Liver (tissue), 8 donors: ENCODE measurements at regions not wholly inside any gene's neighbourhood (a gene's known extent, or its start where the extent isn't known, plus 50 kb on each side); places are given as distances from the start of the nearest gene placed in this dataset. TPM values are rescaled to one million over a fixed set of nuclear protein-coding genes. Genes with fewer than 3 reads are reported as not detected.

Experiments
- DNase-seq: peaks from one replicate; pipeline ENCODE4 v3.0.0-alpha.2; 2017; ENCODE audit warnings: low spot score
- H3K27ac ChIP-seq, 2 donors: one replicate each; pipeline ENCODE4 v1.7.0; 2013; ENCODE audit warnings: inconsistent platforms in 2 of 2, low read length in 2 of 2, control low read depth in 1 of 2, low read depth in 1 of 2, mild to moderate bottlenecking in 1 of 2
- H3K27me3 ChIP-seq, 4 donors: one replicate each; pipeline versions ENCODE4 v1.6.1 to v1.7.0; 2013; ENCODE audit warnings: low read length in 3 of 4, inconsistent platforms in 1 of 4, mild to moderate bottlenecking in 1 of 4, moderate library complexity in 1 of 4; ENCODE audit not compliant: control insufficient read depth in 4 of 4, insufficient read depth in 4 of 4
- H3K36me3 ChIP-seq, 4 donors: one replicate each; pipeline versions ENCODE4 v1.6.1 to v1.7.0; 2013; ENCODE audit warnings: low read length in 3 of 4, mild to moderate bottlenecking in 3 of 4, low read depth in 1 of 4, moderate library complexity in 1 of 4; ENCODE audit not compliant: control insufficient read depth in 4 of 4, insufficient read depth in 3 of 4
- H3K4me1 ChIP-seq, 4 donors: one replicate each; pipeline versions ENCODE4 v1.6.1 to v1.7.0; 2013; ENCODE audit warnings: low read length in 3 of 4, mild to moderate bottlenecking in 3 of 4, moderate library complexity in 1 of 4; ENCODE audit not compliant: control insufficient read depth in 4 of 4, insufficient read depth in 4 of 4
- H3K4me3 ChIP-seq, 3 donors: one replicate each; pipeline versions ENCODE4 v1.6.1 to v1.7.0; 2013; ENCODE audit warnings: low read length in 3 of 3, control low read depth in 1 of 3, low read depth in 1 of 3, mild to moderate bottlenecking in 1 of 3
- H3K9ac ChIP-seq, 2 donors: one replicate each; pipeline ENCODE4 v1.7.0; 2013; ENCODE audit warnings: low read length in 2 of 2, mild to moderate bottlenecking in 2 of 2, moderate library complexity in 2 of 2, control low read depth in 1 of 2, low read depth in 1 of 2
- H3K9me3 ChIP-seq, 4 donors: one replicate each; pipeline versions ENCODE4 v1.6.1 to v1.7.0; 2013; ENCODE audit warnings: low read length in 3 of 4; ENCODE audit not compliant: control insufficient read depth in 4 of 4
- EGR1 ChIP-seq, 2 donors: IDR thresholded peaks; 2 replicates each; pipeline ENCODE4 v1.6.1; 2016 to 2018; ENCODE audit warnings: antibody characterized with exemption in 2 of 2, low read depth in 2 of 2
- FOXA1 ChIP-seq: IDR thresholded peaks from 2 replicates; pipeline ENCODE4 v1.6.1; 2016; ENCODE audit warnings: antibody characterized with exemption
- HNF4A ChIP-seq, 2 donors: conservative IDR thresholded peaks; 2 replicates each; pipeline ENCODE4 v1.6.1; 2016; ENCODE audit warnings: antibody characterized with exemption in 2 of 2, mild to moderate bottlenecking in 2 of 2
- HNF4G ChIP-seq: IDR thresholded peaks from 2 replicates; pipeline ENCODE4 v1.6.1; 2016; ENCODE audit warnings: antibody characterized with exemption
- JUND ChIP-seq, 2 donors: IDR thresholded peaks; 2 replicates each; pipeline ENCODE4 v1.6.1; 2016; ENCODE audit warnings: antibody characterized with exemption in 2 of 2
- RAD21 ChIP-seq, 2 donors: IDR thresholded peaks; 2 replicates each; pipeline ENCODE4 v1.6.1; 2016; ENCODE audit warnings: antibody characterized with exemption in 2 of 2, mild to moderate bottlenecking in 2 of 2
- SP1 ChIP-seq: IDR thresholded peaks from 2 replicates; pipeline ENCODE4 v1.6.1; 2018; ENCODE audit warnings: antibody characterized with exemption, mild to moderate bottlenecking
- WGBS: extraction: QIAGEN DNeasy Blood & Tissue Kit; methylation state at CpG from one replicate; pipeline ENCODE4 v1.1.7; 2013; 5-methylcytosine and 5-hydroxymethylcytosine counted together
- small RNA-seq: library from RNA; depleted of rRNA; stranded (forward); fragments of <200 nt; gene quantifications from one replicate; pipeline ENCODE3, GENCODE V24; 2014
- TF ChIP-seq, protein P1 (sequence below): IDR thresholded peaks from 2 replicates; pipeline ENCODE4 v1.6.1; 2016; ENCODE audit warnings: antibody characterized with exemption
- TF ChIP-seq, protein P2 (sequence below): IDR thresholded peaks from 2 replicates; pipeline ENCODE4 v1.6.1; 2016; ENCODE audit warnings: antibody characterized with exemption, mild to moderate bottlenecking
- TF ChIP-seq, protein P3 (sequence below): IDR thresholded peaks from 2 replicates; pipeline ENCODE4 v1.6.1; 2016; ENCODE audit warnings: antibody characterized with exemption
- donor health status: healthy.
- donor health status: healthy.
- donor health status: healthy.
- donor health status: healthy.

DNA sequence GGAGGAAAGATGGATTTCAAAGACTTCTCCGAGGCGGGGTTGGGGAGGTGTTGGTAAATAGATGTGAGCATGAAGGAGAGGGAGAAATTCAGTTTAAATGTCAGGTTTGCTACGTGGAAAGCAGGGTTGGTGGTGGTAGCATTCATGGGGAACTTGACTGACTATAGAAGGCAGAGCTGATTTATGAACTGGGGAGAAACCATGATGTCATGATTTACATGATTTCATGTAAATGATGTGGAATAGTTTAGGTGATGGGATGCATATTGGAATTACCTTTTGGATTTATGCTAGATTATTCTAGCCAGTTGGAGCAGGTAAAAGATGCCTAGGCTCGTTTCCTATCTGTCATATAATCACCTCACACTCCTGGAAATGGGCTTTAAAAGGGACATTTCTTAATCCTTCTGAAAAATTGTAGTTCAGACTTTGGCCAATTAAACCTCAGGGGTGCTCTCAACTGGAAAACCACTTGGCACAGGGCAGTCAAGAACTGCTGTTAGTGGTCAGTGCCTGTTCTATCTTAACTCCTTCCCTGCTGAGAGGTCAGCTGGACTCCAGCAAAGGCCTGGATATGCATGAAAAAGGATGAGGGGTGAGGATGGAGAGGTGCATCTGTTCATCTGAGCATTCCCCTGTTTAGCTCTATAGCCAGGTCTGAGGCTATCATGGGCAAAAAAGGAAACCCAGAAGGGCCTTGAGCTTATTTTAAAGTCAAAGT is 50.1 kb upstream of the BASP1 start:
- Histone ChIP-seq H3K4me1 (peaks cover 0 to 4% (median 0%) of the 10 kb centered on the region in 4 donors), H3K27me3 (peaks cover 0 to 3% (median 0%) of the 10 kb centered on the region in 4 donors), H3K27ac (no peak overlapping the region), H3K36me3 (no peaks in the 10 kb centered on the region), H3K9me3 (no peaks in the 10 kb centered on the region), H3K9ac (no peak overlapping the region), H3K4me3 (no peak overlapping the region)
- 69% methylated on average over 4 of the region's 4 CpGs for WGBS
- no peak for DNase-seq
- TF ChIP-seq, protein P1, sequence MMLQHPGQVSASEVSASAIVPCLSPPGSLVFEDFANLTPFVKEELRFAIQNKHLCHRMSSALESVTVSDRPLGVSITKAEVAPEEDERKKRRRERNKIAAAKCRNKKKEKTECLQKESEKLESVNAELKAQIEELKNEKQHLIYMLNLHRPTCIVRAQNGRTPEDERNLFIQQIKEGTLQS, result no peak
- TF ChIP-seq, protein P2, sequence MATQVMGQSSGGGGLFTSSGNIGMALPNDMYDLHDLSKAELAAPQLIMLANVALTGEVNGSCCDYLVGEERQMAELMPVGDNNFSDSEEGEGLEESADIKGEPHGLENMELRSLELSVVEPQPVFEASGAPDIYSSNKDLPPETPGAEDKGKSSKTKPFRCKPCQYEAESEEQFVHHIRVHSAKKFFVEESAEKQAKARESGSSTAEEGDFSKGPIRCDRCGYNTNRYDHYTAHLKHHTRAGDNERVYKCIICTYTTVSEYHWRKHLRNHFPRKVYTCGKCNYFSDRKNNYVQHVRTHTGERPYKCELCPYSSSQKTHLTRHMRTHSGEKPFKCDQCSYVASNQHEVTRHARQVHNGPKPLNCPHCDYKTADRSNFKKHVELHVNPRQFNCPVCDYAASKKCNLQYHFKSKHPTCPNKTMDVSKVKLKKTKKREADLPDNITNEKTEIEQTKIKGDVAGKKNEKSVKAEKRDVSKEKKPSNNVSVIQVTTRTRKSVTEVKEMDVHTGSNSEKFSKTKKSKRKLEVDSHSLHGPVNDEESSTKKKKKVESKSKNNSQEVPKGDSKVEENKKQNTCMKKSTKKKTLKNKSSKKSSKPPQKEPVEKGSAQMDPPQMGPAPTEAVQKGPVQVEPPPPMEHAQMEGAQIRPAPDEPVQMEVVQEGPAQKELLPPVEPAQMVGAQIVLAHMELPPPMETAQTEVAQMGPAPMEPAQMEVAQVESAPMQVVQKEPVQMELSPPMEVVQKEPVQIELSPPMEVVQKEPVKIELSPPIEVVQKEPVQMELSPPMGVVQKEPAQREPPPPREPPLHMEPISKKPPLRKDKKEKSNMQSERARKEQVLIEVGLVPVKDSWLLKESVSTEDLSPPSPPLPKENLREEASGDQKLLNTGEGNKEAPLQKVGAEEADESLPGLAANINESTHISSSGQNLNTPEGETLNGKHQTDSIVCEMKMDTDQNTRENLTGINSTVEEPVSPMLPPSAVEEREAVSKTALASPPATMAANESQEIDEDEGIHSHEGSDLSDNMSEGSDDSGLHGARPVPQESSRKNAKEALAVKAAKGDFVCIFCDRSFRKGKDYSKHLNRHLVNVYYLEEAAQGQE, result no peak
- no peak for TF ChIP-seq SP1
- no peak for TF ChIP-seq JUND (IDR thresholded peaks at IDR 0.05)
- TF ChIP-seq, protein P3, sequence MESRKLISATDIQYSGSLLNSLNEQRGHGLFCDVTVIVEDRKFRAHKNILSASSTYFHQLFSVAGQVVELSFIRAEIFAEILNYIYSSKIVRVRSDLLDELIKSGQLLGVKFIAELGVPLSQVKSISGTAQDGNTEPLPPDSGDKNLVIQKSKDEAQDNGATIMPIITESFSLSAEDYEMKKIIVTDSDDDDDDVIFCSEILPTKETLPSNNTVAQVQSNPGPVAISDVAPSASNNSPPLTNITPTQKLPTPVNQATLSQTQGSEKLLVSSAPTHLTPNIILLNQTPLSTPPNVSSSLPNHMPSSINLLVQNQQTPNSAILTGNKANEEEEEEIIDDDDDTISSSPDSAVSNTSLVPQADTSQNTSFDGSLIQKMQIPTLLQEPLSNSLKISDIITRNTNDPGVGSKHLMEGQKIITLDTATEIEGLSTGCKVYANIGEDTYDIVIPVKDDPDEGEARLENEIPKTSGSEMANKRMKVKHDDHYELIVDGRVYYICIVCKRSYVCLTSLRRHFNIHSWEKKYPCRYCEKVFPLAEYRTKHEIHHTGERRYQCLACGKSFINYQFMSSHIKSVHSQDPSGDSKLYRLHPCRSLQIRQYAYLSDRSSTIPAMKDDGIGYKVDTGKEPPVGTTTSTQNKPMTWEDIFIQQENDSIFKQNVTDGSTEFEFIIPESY, result no peak
- TF ChIP-seq HNF4A (conservative IDR thresholded peaks at IDR 0.05), result no peak
- no peak for TF ChIP-seq RAD21 (IDR thresholded peaks at IDR 0.05)
- no peak for TF ChIP-seq FOXA1
- no peak for TF ChIP-seq EGR1 (IDR thresholded peaks at IDR 0.05; ENCODE audit: low read depth in 2 of 2)
- no peak for TF ChIP-seq HNF4G

Small RNA genes in the stretch of these regions (small RNA-seq; reads per million reads assigned to genes)
- not detected for gene RF00019
- gene RNA5SP180, result not detected
